ENCODE measurements at regions not wholly inside any gene's neighbourhood (a gene's known extent, or its start where the extent isn't known, plus 50 kb on each side); places are given as distances from the start of the nearest gene placed in this dataset.
A peak's percentile ranks its signal among the peaks of the same experiment; 100 is the strongest.
"Not testable (repeated sequence)": the region's sequence is repeated elsewhere in the genome, so short reads cannot be mapped to it uniquely, and the experiment has no call there.

DNA sequence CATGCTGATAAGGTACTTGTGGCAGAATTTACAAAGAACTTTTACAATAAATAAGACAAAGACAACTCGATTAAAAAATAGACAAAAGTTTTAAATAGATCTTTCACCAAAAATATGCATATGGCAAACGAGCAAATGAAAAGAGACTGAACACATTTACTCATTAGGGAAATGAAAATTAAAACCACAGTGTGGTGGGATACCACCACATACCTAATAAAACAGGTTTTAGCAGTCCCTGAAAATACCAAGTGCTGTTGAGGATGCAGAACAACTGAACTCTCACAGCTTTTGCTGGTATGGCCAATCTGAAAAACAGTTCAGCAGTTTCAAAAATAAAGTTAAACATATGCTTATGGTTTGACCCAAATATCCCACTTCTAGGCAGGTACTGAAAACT lies 205.4 kb upstream of the ADO start:
- H3K27ac ChIP-seq = no peak overlapping the region
- H3K4me1 ChIP-seq = no peaks in the 10 kb centered on the region
- H3K9me3 ChIP-seq = no peaks in the 10 kb centered on the region
- no peak for DNase-seq
- no peak overlapping the region for H3K4me3 ChIP-seq
- no peaks in the 10 kb centered on the region for H3K27me3 ChIP-seq
- no peak for TF ChIP-seq POLR2A (IDR thresholded peaks at IDR 0.05)
- TF ChIP-seq, protein P1, sequence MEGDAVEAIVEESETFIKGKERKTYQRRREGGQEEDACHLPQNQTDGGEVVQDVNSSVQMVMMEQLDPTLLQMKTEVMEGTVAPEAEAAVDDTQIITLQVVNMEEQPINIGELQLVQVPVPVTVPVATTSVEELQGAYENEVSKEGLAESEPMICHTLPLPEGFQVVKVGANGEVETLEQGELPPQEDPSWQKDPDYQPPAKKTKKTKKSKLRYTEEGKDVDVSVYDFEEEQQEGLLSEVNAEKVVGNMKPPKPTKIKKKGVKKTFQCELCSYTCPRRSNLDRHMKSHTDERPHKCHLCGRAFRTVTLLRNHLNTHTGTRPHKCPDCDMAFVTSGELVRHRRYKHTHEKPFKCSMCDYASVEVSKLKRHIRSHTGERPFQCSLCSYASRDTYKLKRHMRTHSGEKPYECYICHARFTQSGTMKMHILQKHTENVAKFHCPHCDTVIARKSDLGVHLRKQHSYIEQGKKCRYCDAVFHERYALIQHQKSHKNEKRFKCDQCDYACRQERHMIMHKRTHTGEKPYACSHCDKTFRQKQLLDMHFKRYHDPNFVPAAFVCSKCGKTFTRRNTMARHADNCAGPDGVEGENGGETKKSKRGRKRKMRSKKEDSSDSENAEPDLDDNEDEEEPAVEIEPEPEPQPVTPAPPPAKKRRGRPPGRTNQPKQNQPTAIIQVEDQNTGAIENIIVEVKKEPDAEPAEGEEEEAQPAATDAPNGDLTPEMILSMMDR (IDR thresholded peaks at IDR 0.05) = no peak
- no peaks in the 10 kb centered on the region for H3K36me3 ChIP-seq

DNA sequence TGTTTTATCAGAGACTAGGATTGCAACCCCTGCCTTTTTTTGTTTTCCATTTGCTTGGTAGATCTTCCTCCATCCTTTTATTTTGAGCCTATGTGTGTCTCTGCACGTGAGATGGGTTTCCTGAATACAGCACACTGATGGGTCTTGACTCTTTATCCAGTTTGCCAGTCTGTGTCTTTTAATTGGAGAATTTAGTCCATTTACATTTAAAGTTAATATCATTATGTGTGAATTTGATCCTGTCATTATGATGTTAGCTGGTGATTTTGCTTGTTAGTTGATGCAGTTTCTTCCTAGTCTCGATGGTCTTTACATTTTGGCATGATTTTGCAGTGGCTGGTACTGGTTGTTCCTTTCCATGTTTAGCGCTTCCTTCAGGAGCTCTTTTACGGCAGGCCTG lies 198.0 kb upstream of the ADO start:
- not testable (repeated sequence) for H3K9me3 ChIP-seq, DNase-seq, H3K36me3 ChIP-seq

DNA sequence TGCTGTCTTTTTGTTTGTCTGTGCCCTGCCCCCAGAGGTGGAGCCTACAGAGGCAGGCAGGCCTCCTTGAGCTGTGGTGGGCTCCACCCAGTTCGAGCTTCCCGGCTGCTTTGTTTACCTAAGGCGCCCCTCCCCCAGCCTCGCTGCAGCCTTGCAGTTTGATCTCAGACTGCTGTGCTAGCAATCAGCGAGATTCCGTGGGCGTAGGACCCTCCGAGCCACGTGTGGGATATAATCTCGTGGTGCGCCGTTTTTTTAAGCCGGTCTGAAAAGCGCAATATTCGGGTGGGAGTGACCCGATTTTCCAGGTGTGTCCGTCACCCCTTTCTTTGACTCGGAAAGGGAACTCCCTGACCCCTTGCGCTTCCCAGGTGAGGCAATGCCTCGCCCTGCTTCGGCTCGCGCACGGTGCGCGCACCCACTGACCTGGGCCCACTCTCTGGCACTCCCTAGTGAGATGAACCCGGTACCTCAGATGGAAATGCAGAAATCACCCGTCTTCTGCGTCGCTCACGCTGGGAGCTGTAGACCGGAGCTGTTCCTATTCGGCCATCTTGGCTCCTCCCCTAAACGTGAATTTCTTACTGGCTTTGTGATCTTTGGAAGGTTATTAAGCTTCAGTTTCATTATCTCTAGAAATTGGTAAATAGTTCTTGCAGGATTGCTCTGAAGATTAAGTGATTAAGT lies 196.2 kb upstream of the ADO start:
- not testable (repeated sequence) for H3K36me3 ChIP-seq, H3K4me1 ChIP-seq, H3K4me3 ChIP-seq, H3K9me3 ChIP-seq, H3K27ac ChIP-seq, H3K27me3 ChIP-seq, DNase-seq

More for the DNA sequence above, 198.0 kb upstream of the ADO start:
- not testable (repeated sequence) for H3K4me3 ChIP-seq, H3K27me3 ChIP-seq, H3K27ac ChIP-seq, H3K4me1 ChIP-seq

DNA sequence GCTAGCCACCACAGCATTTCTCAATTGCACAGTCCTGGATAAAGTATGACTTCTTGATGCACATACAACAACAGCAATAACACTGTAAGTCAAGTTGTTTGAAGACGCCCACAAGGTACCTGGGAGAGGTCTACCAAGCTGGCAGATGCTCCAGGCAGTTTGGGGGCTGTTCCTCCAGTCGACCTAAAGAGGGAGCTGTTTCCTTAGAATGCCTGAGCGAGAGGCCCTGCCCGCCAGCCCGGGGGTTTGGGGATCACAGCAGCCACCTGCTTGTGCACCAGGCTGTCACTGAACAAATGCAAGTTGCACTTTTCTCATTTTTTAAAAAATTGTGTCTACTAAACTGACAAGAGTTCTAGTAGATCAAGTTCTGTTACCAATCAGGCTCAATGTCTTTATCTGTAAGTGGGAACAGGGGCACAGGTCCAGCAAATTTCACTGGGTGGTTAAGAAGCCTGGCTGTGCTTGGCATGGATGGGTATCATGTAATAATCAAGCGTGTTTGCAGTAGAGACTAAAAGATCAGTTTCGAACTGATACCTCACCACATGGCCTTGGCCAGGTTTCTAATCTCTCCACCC lies 193.8 kb upstream of the ADO start:
- H3K36me3 ChIP-seq = no peaks in the 10 kb centered on the region
- TF ChIP-seq POLR2A (IDR thresholded peaks at IDR 0.05) = no peak
- TF ChIP-seq, protein P1 (IDR thresholded peaks at IDR 0.05) = peak; percentile 48 to 82 (median 62)
- no peaks in the 10 kb centered on the region for H3K27me3 ChIP-seq
- no peaks in the 10 kb centered on the region for H3K4me1 ChIP-seq
- H3K27ac ChIP-seq = no peak overlapping the region
- DNase-seq = peak in 2 of 3 donors; percentile 67 to 80
- no peak overlapping the region for H3K4me3 ChIP-seq
- H3K9me3 ChIP-seq = no peaks in the 10 kb centered on the region

- TF ChIP-seq POLR2A (IDR thresholded peaks at IDR 0.05) = no peak
- TF ChIP-seq, protein P1 (IDR thresholded peaks at IDR 0.05) = no peak
- H3K27ac ChIP-seq = no peak overlapping the region
- DNase-seq = no peak
- no peak overlapping the region for H3K4me3 ChIP-seq
- H3K36me3 ChIP-seq = no peaks in the 10 kb centered on the region
- no peaks in the 10 kb centered on the region for H3K9me3 ChIP-seq
- no peaks in the 10 kb centered on the region for H3K27me3 ChIP-seq
- no peaks in the 10 kb centered on the region for H3K4me1 ChIP-seq
Measured at GRCh38 chr10:62613424-62613823, 191.1 kb upstream of the ADO start.

DNA sequence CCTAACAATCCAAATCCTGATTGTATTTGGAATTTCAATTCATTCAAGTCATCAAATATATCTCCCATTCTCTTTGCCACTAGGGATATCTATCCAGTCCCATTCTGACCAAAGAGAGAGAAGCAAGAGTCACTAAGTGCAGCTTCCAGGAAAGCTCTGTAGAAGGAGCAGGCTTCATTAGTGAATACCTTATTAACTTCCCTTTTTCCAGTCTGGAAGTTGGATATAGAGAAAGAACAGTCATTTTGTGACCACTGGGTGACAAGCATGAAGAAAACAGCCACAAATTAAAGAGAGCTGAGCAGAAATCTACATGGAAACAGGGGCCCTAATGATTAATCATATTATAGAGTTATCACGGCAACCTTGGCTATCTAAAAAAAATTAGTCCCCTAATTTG lies 190.7 kb upstream of the ADO start:
- no peak for TF ChIP-seq POLR2A (IDR thresholded peaks at IDR 0.05)
- TF ChIP-seq, protein P1 (IDR thresholded peaks at IDR 0.05) = no peak
- Histone ChIP-seq H3K9me3 (no peaks in the 10 kb centered on the region), H3K27ac (no peak overlapping the region), H3K4me3 (no peak overlapping the region), H3K27me3 (no peaks in the 10 kb centered on the region), H3K36me3 (no peaks in the 10 kb centered on the region), H3K4me1 (no peaks in the 10 kb centered on the region)
- DNase-seq = no peak

Measured in Peyer's patch (tissue), 4 donors.